ENCODE measurements at regions not wholly inside any gene's neighbourhood (a gene's known extent, or its start where the extent isn't known, plus 50 kb on each side); places are given as distances from the start of the nearest gene placed in this dataset.

DNA sequence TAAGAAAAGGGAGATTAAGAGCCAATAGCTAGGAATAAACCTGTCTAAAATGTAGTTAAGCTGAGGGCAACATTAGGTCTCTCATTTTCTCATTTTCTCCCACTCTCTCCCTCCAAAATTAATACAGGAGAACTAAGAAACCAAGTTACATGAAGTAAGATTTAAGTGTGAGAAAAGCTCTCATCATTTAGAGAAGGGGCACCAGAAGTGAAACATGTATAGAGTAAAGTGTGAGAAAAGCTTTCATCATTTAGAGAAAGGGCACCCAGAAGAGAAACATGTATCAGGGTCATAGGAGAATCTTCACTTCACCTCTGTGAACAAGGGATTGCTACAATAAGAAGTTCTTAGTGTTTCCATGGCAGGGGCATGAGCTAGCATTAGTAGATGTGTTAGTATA, 132.4 kb upstream of the CNTN1 start:
- no peak for DNase-seq

DNA sequence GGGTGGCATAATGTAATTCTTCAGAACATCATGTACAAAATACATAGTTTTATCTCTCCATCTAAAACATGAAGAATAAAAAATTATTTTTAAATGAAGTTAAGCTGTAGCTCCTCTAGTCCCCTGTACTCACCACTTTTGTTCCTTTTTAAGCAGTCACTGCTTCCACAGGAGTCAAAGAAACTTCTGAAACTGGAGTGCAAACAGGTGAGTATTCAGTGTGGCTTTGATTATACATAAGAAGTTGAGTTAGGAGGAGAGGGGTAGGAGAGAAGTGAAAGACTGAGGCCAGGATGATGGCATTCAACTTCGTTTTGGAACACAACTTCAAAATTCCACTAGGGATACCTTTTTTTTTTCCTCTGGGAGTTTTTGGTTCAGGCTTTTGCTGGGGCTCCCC, 131.4 kb upstream of the CNTN1 start:
- no peak for DNase-seq

DNA sequence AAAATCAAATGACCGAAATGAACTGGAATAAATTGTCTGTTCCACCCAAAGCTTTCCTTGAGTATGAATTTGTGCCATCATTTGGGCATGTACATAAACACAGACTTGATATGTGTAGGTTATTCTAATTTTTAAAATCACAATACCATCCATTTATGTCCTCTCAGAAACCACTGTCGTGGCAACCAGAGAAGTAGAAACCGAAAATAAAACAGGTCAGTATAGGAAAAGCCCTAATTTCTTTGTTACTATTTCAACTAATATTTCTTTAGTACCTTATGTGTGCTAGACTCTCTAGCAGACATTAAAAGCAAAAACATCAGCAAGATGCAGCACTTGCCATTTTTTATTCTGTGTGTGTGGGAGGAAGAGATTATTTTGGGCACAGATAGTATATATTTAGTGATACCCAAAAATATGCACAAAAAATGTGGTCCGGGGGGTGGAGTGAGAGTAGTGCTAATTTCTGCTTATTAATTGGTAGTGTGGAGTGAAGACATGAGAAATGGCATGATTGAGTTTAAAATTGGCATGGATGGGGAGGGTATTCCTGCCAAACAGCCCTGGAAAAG, 130.8 kb upstream of the CNTN1 start:
- no peak for DNase-seq

DNA sequence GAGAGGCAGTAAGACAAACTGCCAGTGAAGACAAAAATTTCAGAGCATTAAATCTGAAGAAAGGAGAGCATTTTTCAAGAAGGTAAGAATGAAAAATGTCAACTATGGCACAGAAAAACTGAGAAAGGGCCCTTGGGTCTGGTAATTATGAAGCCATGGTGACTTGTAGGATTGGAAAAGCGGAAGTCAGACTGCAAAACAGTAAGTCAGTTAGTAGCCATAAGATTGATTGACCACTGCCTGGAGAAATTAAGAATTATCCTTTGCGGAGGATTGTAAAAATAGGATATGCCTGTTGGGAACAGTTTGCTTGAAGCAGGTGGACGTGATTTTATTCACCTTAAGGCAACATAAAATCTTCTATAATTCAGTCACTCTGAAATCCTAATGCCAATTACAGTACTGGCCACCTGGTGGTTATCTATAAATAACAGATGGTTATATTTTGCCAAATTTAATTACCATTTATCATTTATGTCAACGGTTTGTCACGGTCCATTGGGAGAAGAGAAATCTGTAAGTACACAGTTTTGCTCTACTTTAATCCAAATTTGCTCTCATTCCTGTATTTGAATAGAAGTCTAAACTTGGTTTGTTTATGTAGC, 127.1 kb upstream of the CNTN1 start:
- no peak for DNase-seq

DNA sequence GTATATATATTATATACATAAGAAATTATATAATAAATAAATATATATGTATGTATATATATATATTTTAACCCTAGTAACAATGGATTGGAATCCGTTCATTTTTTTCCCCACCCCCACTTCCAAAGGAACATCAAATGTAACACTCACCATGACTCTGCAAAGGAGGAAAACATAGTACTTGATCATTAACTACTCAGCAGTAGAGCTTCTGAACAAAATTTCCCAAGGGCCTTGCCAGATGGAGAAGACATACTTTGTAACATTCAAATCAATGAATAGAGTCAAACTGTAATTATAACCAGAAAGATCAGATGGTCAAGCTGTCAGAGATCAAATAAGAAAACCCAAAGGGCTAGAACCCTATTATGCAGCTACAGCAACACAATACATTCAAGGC, 126.0 kb upstream of the CNTN1 start:
- DNase-seq = no peak

DNA sequence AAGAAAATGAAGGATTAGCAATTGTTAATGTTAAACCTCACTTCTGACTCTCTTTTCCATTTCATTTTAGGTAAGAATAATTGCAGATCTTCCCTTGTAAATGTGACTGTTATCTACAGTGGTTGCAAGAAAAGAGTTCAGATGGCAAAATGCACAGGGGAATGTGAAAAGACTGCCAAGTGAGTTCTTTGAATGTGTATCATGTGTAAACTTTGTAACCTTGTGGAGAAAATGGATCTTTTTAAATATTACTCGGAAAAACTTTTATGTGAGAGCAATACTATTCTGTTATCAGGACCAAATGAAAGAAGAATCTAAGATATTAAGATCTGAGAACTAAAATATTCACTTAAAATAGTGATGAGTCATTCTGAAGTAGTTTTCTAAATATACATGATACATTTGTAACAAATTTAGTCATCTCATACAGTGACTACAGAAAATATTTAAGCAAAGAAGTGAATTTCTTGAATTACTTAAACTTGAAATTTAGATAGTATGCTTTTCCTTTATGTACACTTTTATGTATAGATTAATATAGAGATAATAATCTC, 122.5 kb upstream of the CNTN1 start:
- no peak for DNase-seq

DNA sequence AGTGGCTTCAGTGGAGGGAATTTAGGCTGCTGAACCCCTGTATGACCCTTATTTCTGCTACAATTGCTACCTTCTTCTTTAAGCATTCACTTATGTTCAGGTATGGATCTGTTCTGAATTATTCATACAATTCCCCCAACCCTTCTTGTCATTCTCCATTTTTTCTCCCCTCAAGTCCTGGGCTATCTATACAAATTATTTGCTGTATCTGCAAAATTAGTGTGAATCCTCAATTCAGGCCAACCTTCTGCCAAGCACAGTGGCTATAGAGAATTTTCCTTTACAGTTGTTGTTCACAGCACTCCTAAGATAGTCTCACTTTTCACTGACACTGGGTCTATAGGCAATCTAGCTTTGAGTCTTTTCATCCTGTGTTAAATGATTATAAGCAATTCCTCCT, 119.2 kb upstream of the CNTN1 start:
- no peak for DNase-seq

DNA sequence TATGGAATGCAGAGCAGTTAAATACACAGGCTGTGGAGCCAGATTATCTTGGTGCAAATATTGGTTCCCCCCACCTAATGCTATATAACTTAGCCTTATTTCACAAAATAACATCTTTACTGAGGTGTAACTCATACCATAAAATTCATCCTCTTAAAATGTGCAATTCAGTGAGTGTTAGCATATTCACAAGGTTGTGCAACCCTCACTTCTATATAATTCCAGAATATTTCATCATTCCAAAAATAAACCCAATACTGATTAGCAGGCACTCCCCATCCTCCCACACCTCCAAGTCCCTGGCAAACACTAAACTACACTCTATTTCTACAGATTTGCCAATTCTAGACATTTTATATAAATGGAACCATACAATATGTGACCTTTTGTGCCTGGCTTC, 116.3 kb upstream of the CNTN1 start:
- DNase-seq = no peak

DNA sequence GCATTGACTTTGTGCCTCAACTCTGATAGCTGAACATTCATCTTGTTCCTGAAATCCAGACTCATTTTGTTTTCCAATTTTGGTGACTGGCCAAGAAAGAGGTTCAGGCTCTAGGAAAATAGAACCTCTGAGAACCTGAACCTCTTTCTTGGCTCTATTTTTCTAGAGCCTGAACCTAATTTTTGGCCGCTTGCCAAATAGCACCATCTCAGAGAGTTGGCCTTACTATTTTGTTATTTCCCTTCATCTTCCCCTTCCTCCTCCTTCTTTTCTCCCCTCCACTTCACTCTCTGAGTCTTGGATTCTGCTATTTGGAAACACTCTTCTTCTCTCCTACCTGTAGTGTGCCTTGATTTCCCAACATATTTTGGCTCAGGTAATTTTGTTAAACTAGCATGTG, 114.4 kb upstream of the CNTN1 start:
- DNase-seq = no peak

DNA sequence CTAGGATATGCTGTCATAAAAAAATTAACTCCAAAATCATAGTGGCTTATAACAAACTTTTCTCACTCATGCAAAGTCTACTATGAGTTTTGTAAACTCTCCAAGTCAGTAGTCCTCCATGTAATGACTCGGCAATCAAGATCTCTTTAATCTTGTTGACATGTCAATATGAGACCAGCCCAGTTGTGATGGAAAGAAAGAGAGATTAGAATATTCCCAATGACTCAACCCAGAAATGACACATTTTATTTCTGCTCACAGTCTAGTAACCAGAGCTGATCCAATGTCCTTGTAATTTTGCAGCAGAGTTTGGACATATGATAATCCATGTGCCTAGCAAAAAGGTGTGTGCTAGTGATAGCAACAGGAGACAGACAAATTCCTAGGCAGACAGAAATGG, 112.6 kb upstream of the CNTN1 start:
- DNase-seq = no peak

DNA sequence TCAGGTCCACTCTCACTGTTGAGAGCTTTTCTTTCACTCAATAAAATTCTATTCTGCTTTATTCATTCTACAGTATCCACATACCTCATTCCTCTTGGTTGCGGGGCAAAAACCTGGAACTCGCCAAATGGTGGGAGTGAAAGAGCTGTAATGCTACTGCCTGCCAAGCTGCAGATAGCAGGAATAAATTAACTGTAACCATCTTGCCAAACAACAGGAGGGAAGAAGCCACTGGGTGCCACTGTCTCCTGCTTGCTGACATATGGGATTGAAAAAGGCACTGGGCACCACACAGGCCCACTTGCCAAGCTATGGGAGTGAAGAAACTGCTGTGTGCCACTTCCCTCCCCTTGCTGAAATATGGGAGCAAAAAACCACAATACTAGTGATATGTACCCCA, 111.9 kb upstream of the CNTN1 start:
- DNase-seq = no peak

DNA sequence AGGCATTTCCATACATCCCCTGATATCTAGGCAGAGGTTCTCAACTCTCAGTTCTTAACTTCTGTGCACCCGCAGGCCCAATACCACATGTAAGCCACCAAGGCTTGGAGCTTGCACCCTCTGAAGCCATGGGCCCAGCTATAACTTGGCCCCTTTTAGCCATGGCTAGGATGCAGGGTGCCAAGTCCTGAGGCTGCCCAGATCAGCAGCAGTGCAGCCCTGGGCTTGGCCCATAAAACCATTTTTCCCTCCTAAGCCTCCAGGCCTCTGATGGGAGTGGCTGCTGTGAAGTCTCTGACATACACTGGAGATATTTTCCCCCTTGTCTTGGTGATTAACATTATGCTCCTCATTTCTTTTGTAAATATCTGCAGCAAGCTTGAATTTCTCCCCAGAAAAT, 110.3 kb upstream of the CNTN1 start:
- no peak for DNase-seq

DNA sequence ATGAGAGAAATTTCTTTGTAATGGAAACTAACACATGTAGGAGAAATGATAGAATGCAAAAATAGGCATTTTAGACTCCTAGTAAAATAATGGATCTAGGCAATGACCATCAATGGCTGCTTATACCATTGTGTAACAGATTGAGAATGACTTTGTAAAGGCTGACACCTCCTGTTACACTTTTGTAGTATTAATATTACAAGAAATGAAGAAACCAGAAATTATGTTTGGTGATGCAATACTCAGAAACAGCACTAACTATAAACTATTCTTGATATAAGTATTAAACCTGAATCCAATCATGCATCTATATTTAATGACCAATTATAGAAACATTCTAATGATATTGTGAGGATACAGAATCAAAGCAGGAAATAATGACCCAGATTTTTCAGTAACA, 108.5 kb upstream of the CNTN1 start:
- DNase-seq = no peak

DNA sequence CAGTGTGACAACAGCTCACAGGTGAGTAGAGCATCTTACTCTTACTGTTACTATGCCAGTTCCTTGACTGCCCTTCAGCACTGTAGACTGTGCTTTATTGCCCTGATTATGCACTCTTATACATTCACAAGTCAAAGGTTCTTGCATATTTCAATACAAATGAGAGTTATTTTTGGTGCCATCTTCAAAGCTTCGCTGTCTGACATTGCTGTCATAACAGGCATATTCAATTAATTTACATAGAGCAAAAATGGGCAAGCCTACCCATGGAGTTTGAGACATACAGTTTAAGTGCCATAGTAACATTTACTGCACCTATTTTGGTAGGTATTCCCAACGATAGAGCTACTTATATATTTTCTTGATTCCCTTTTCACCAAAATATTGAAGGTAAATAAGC, 107.5 kb upstream of the CNTN1 start:
- DNase-seq = no peak

DNA sequence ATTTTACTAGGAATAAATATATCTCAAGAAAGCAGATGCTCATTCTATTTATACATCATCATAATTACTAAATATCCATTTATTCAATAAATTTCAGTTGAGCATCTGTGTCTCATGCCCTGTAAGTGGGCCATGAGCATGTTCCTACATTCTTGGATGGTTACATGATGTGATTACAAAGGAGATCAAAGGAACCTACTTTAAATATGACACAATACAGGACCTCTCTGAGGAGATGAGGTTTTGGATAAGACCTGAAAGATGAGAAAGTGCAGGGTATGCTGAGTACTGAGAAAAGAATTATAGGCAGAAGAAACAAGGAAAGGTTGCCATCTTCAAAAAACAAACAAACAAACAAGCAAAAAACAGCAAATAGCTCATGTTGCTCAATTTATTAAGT, 105.4 kb upstream of the CNTN1 start:
- DNase-seq = no peak

DNA sequence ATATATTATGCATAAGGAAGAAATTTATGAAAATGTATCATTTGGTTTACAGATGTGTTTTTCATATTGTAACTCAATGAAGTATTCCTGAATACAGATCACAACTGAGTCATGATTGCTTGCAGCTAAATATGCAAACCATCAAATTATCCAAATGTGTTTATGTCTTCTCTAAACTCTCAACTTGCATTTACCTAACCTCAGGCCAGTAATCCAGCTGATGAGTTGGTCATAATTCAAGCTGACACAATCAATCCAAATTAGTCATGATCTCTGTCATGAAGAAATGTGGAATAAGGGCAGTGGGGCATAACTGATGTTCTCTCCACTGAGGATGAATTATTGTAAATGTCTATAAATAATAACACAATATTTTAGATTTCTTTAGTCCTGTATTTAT, 104.8 kb upstream of the CNTN1 start:
- DNase-seq = no peak

DNA sequence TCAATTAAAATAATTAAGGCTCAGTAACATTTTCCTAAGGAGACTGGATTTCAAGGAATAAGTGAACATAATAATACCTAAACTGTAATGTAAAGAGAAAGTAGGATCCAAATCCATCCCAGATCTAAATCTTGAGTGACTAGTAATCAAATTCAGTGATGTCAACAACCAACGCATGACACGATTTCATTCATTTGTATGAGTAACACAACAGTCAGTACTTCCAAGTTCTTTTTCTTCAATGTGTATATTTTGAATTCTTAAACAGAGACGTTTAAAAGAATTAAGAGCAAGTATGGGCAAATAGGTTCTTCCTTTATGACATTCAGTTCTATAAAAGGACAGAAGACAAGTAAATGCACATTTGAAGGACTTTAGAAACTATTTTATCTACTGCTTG, 104.3 kb upstream of the CNTN1 start:
- DNase-seq = no peak

DNA sequence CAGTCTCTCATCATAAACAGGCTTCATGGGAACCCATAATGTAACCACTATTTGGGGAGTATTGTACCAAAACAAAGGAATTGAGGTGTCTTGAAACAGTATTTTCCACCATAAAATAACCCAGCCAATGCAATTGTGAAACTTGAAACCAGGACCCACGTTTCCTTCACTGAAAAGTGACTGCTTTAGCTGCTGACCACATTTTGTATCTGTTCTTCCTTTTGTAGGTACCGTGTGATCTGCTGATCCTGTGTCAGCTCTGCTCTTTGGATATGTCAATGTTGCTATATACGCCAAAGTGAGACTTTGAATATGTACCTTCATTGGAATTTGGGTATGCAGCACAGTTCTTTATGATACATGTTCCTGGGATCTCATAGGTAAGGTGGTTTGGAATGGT, 95.1 kb upstream of the CNTN1 start:
- no peak for DNase-seq

DNA sequence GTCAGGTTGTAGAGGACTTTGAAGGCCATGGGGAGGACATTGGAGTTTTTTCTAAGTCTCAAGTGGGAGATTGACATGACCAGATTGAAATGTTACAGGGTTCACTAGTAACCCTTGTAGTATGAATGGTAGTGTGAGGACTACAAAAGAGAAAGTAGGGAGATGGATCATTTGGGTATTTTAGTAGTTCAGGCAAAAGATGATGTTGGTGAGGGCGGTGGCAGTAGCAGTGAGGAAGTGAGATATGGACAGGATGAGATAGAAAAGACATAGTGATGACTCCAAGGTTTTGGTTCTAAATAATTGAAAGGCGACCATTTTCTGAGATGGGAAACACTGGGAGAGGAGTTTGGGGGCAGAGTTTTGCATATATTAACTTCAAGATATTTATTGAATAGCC, 94.2 kb upstream of the CNTN1 start:
- no peak for DNase-seq

DNA sequence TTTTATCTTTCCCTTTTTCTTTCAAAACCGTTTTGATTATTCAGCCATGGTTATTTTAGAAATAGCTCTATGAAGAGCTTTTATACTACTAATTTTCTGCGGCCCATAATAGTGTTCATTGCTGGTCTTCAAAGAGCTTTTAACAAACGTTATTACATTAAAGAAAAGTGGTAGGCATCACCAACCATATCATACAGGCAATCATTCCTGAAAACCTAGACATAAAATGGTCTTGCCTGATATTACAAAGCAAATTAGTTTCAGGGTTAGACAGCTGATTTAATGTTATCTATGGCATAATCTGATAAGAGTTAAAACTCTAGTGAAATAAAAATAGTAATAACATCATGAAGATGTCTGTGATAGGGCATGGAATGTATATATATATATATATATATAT, 89.7 kb upstream of the CNTN1 start:
- no peak for DNase-seq

DNA sequence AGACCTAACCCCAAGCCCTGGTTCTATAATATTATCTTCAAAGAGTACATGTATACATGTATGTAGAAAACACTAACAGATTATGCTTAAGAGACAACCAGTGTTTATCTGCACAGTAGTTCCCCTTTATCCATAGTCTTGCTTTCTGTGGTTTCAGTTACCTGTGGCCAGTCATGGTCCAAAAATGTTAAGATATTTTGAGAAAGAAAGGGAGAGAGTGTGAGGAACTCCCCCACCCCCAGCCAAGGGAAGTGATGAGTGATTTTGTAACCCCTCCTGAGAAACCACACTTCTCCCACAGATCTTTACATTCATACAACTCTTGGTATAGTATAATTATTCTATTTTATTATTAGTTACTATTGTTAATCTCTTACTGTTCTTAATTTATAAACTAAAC, 77.3 kb upstream of the CNTN1 start:
- no peak for DNase-seq

DNA sequence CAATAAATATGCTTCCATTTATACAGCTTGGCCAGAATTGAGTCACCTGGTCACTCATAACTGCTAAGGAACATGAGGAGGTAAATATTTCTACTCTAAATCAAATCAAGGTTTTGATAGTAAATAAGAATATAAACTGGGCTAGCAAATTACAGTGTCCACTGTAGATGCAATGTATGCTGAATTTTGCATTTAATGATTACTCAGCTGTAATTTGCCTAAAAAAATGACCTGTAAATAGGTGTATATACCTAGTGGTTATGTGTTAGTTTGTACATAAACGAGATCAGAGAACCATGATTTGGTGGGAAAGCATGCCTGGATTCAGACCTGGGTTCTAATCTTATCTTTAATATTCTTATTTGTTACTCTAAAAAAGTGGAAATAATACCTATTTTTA, 76.6 kb upstream of the CNTN1 start:
- DNase-seq = no peak

DNA sequence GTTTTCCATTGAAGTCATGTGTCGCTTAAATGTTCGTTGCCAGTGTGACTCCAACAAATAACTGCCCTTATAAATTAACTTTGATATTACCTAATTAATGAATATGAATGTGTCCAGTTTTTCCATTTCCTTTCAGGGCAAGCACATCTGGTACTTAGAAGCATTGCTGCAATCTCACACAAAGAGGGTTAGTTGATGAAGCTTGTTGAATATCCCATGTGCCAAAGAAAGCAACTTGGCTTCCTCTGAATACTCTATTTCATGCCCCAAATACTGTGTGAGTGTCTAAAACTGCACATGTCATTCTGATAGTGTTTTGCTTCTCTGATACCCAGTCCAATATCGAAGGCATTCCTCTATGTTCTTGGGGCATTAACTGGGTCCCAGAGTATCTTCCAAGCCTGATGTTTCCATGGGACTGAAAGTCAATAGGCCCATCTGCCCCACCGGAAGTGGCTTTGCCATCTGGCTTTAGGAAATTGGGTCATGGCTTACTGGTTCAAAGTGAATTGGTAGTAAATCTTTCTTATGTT, 75.8 kb upstream of the CNTN1 start:
- no peak for DNase-seq

DNA sequence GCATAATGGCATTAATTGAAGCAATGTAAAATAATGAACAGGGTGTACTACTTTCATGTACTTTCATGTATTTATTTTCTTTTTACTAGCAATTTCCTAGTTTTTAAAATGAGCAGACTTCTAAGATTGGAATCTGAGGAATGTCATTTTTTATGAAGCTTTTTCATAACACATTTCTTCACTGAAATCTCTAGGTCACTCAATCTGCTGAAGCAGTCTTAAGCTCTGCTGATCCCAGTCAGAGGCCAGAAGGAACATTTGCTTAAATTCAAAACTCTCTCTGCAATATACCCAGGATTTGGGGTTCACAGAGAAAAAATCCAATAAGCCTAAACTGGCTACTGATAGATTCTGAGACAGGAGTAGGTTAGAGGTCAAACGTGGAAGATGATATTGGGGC, 73.6 kb upstream of the CNTN1 start:
- DNase-seq = no peak

DNA sequence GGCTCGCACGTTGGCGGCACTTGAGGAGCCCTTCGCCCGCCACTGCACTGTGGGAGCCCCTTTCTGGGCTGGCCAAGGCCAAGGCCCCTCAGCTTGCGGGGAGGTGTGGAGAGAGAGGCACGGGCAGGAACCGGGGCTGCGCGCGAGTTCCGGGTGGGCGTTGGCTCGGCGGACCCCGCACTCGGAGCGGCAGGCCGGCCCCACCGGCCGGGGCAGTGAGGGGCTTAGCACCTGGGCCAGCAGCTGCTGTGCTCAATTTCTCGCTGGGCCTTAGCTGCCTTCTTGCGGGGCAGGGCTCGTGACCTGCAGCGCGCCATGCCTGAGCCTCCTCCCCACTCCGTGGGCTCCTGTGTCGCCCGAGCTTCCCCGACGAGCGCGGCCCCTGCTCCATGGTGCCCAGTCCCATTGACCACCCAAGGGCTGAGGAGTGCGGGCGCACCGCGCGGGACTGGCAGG, 71.6 kb upstream of the CNTN1 start:
- no peak for DNase-seq

All from NCI-H146 (cell line).